HFF-Myc (cell line): ENCODE measurements at regions not wholly inside any gene's neighbourhood (a gene's known extent, or its start where the extent isn't known, plus 50 kb on each side); places are given as distances from the start of the nearest gene placed in this dataset.

Source experiments
- DNase-seq: peaks from one replicate; pipeline ENCODE4 v3.0.0-alpha.2; 2011; ENCODE audit warnings: low read depth; ENCODE audit errors: extremely low read depth
- H3K4me3 ChIP-seq: replicated peaks from 2 replicates; pipeline ENCODE4 v1.5.1; 2011; ENCODE audit warnings: low read depth, mild to moderate bottlenecking, control low read depth, low read length
- CTCF ChIP-seq: IDR thresholded peaks from 2 replicates; pipeline ENCODE4 v1.5.1; 2012; ENCODE audit warnings: mild to moderate bottlenecking, low read depth, low read length, control low read depth; ENCODE audit errors: missing control alignments

DNA sequence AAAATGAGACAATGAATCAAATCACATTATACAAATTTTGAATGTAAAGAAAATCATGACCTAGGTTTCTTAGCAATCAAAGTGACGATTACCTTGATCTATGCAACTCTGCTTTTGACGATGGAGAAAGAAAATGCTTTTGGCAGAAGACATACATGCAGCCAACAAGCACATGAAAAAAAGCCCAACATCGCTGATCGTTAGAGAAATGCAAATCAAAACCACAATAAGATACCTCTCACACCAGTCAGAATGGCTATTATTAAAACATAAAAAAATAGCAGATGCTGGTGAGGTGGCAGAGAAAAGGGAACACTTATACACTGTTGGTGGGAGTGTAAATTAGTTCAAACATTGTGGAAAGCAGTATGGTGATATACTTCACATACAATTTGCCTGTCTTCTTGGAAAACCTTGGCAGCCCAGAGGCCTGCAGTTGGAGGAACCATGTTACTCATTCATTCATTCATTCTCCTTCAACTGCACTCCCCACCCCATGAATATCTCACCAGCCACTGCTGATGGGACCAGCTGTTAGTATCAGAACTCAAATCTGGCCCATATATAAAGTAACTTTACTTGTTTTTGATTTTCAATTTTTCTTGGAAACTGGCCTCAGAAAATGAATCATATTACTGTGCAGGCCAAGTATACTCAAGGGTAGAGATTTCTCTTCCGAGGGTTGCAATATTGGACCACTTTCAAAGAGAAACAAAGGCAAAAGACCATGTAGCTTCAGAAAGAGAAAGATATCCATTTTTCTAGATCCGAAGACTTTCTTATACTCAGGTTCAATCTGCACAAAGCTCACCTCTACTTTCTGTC is 358.6 kb upstream of the ARHGEF26 start:
- H3K4me3 ChIP-seq, result no peak overlapping the region
- no peak for DNase-seq
- TF ChIP-seq CTCF, result no peak

GRCh38 chr3:153767601-153768560 is 353.3 kb upstream of the ARHGEF26 start:
- no peak overlapping the region for H3K4me3 ChIP-seq
- DNase-seq, result no peak
- TF ChIP-seq CTCF, result no peak

GRCh38 chr3:153768561-153769469 is 352.4 kb upstream of the ARHGEF26 start:
- TF ChIP-seq CTCF, result peak; percentile 81
- H3K4me3 ChIP-seq, result no peak overlapping the region
- peak; percentile 21 for DNase-seq

- no peak for TF ChIP-seq CTCF
- no peak for DNase-seq
Measured at GRCh38 chr3:153783106-153783505, 338.1 kb upstream of the ARHGEF26 start.

DNA sequence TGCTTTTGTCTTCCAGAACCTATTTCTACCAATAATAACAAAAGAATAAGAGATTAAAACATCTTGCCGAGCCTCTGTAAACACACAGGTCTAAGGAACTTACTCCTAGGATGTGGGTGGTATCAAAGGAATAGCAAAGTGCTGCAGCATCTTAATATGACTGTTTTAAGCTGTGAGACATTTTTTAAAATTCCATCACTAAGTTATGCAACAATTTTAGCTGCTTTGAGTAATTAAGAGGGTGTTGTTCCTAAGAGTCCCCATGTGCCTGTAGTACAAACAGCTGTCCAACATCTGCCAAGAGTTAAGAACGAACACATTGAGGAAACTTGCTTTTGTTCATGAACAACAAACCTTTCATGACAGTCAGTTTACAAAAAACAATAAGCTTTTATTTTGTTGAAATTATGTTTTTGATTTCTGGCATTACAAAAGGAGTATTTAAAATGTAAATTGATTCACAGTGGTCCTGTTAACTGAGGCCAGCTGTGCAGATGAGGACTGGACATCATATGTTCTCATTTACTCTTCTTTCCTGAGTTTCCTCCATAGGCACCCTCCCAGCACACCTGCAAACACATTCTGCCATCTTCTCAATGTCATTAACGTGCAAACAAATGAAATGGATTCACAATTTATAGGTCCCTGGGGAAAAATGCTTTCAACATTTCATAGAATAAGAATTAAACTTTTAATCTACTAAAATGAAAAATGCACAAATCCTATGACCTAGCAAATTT is 337.3 kb upstream of the ARHGEF26 start:
- DNase-seq, result no peak
- no peak overlapping the region for H3K4me3 ChIP-seq
- TF ChIP-seq CTCF, result no peak

More at GRCh38 chr3:153783106-153783505, 338.1 kb upstream of the ARHGEF26 start:
- H3K4me3 ChIP-seq, result no peak overlapping the region
